BJ (cell line): ENCODE measurements at regions not wholly inside any gene's neighbourhood (a gene's known extent, or its start where the extent isn't known, plus 50 kb on each side); places are given as distances from the start of the nearest gene placed in this dataset.

ENCODE experiments used
- CTCF ChIA-PET: fragments of 350-600 bp; formaldehyde crosslinking; extraction: SDS; loops from one replicate; lab custom pipeline; 2021; ENCODE audit warnings: antibody characterized with exemption, inconsistent platforms; lab: Yijun Ruan, JAX
- POLR2A ChIA-PET: fragments of 300-600 bp; sonication (Branson Sonifier 250); formaldehyde crosslinking; extraction: SDS; loops from one replicate; lab custom pipeline; 2021; ENCODE audit warnings: antibody characterized with exemption; lab: Charles Lee
- DNase-seq: peaks from one replicate; pipeline ENCODE4 v3.0.0-alpha.2; 2011; ENCODE audit warnings: low read depth
- H3K27me3 ChIP-seq: 2 replicates; pipeline ENCODE4 v1.6.0; 2011; ENCODE audit warnings: low read length; ENCODE audit not compliant: control insufficient read depth, insufficient read depth
- H3K36me3 ChIP-seq: 2 replicates; pipeline ENCODE4 v1.5.1; 2011; ENCODE audit warnings: low read length; ENCODE audit not compliant: control insufficient read depth, insufficient read depth
- H3K4me3 ChIP-seq: 2 replicates; pipeline ENCODE4 v1.5.1; 2011; ENCODE audit warnings: low read depth, mild to moderate bottlenecking, control low read depth, low read length
- CTCF ChIP-seq: IDR thresholded peaks from 2 replicates; pipeline ENCODE4 v1.5.1; 2011; ENCODE audit warnings: low read depth, mild to moderate bottlenecking, control low read depth, inconsistent platforms, low read length, moderate library complexity; ENCODE audit not compliant: insufficient read depth

DNA sequence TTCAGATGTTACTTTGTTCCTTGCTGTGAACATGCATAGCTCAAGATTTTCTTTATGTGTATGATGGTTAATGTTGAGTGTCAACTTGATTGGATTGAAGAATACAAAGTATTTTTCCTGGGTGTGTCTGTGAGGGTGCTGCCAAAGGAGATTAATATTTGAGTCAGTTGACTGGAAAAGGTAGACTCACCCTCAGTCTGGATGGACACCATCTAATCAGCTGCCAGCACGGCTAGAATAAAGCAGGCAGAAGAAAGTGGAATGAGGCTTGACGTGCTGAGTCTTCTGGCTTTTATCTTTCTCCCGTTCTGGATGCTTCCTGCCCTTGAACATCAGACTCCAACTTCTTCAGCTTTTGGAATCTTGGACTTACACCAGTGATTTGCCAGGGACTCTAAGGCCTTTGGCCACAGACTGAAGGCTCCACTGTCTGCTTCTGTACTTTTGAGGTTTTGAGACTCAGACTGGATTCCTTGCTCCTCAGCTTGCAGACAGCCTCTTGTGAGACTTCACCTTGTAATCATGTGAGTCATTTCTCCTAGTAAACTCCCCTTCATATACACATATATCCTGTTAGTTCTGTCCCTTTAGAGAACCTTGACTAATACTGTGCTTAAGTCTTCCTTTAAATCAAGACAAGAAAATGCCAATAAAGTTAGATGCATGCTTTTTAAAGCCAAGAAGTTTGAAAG lies 626.6 kb downstream of the KCNT2 start:
- H3K36me3 ChIP-seq, result no peaks in the 10 kb centered on the region
- no peaks in the 10 kb centered on the region for H3K27me3 ChIP-seq
- no peak for TF ChIP-seq CTCF
- CTCF ChIA-PET, result no interaction called here
- H3K4me3 ChIP-seq, result no peak overlapping the region
- DNase-seq, result no peak
- POLR2A ChIA-PET, result no interaction called here

DNA sequence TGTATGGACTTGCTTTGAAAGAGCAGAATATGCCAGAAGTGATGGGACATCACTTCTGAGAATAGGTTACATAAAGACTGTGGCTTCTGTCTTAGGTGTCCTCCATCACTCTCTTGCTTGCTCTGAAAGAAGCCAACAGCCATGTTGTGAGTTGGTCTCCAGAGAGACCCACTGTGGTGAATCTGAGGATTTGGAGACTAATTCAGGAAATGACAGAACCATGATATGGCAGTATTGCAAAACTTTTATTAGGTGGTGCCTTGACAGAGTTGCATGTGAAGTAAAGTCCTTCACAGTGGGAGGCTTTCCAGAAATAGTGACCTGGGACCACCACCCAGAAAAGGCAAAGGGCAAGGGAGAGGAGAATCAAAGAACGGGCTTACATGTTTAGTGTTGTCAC lies 628.6 kb downstream of the KCNT2 start:
- CTCF ChIA-PET, result no interaction called here
- no peak for TF ChIP-seq CTCF
- Histone ChIP-seq H3K4me3 (no peak overlapping the region), H3K27me3 (no peaks in the 10 kb centered on the region), H3K36me3 (no peaks in the 10 kb centered on the region)
- no peak for DNase-seq
- POLR2A ChIA-PET, result no interaction called here

- no peak for DNase-seq
- Histone ChIP-seq H3K4me3 (no peak overlapping the region), H3K36me3 (no peaks in the 10 kb centered on the region), H3K27me3 (no peaks in the 10 kb centered on the region)
- CTCF ChIA-PET, result no interaction called here
- no peak for TF ChIP-seq CTCF
- POLR2A ChIA-PET, result no interaction called here
These were observed 634.8 kb downstream of the KCNT2 start for GRCh38 chr1:195973311-195973904.

- no peaks in the 10 kb centered on the region for H3K27me3 ChIP-seq
- DNase-seq, result no peak
- H3K4me3 ChIP-seq, result no peak overlapping the region
- no peaks in the 10 kb centered on the region for H3K36me3 ChIP-seq
- no peak for TF ChIP-seq CTCF
- CTCF ChIA-PET, result no interaction called here
- POLR2A ChIA-PET, result no interaction called here
These were observed 636.7 kb downstream of the KCNT2 start for GRCh38 chr1:195971589-195971988.

GRCh38 chr1:195970209-195970608 lies 638.0 kb downstream of the KCNT2 start:
- TF ChIP-seq CTCF, result no peak
- CTCF ChIA-PET, result no interaction called here
- POLR2A ChIA-PET, result no interaction called here
- H3K27me3 ChIP-seq, result no peaks in the 10 kb centered on the region
- H3K4me3 ChIP-seq, result no peak overlapping the region
- no peak for DNase-seq
- H3K36me3 ChIP-seq, result no peaks in the 10 kb centered on the region
